Right renal cortex interstitium (tissue), 3 donors: ENCODE measurements at regions not wholly inside any gene's neighbourhood (a gene's known extent, or its start where the extent isn't known, plus 50 kb on each side); places are given as distances from the start of the nearest gene placed in this dataset.

Source experiments
- DNase-seq, 3 donors: peaks; one replicate each; pipeline ENCODE4 v3.0.0-alpha.2; 2013; ENCODE audit warnings: low read depth in 3 of 3, low spot score in 2 of 3

GRCh38 chr7:116417593-116418345 lies 81.8 kb upstream of the CAV2 start:
- no peak for DNase-seq

DNA sequence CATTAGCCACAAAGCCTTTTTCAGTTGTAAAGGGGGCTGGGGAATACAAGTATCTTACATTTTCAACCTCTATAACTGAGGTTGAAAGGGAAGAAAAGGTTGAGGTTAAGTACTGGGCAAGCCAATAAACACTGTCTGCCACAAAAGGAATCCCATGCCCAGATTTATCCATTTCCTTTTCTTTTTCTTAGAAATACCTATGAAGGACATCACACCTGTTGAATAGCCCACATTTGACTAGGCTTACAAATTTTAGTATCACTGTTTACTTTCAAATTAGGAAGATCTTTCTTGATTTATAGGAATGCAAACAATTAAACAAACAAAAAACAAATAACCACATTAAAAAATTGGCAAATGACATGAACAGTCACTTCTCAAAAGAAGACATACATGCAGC lies 81.0 kb upstream of the CAV2 start:
- no peak for DNase-seq

DNA sequence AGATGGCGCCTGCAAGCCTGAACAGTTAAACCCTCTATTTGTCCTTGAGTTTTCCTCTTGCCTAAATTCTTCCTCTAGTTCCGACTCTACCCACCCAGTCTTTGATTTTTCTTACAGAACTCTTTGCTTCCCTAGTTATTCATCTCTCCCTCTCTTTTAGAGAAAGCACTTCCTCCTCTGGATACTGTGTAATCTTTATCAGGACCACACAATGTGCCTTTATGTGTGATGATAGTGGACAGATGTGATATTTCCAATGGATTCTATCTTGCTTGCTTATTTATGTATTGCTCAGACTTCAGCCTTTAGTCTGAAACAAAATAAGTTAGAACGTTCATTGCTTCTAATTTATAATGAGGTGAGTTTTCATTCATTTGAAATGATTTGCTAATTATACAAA lies 79.5 kb upstream of the CAV2 start:
- no peak for DNase-seq

DNA sequence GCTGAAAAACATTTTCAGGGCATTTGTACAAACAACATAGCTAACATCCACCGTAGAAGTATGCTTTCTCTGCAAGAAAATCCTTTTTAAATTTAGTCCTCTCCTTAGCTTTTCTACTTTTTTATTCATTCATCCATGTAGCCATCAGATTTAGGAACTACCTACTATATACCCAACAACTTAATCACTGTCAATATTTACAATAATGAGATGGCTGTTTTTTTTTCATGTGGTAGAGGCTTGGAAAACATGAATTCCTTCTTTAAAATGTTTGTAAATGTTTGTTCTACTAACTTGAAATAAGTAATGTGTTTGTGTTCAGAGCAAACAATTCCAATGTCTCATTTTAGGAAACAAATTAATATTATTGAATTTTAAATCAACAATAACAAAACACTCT lies 78.2 kb upstream of the CAV2 start:
- DNase-seq: no peak

DNA sequence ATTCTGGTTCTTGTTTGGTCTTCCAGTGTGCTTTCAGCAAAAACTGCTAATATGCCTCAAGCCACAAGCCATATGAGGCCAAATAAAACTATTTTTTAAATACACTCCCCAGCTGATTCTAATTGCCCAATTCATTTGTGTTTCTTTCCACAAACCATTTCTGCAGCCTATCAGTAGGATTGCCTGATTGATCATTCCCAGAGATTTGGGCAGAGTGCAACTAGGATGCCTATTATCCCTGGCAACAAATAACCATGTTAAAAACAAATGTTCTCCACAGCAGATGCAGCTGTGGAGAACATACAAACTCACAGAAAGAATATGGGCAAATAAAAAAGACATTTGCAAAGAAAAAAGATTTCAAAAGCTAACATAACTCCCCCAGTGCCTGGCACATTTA lies 76.9 kb upstream of the CAV2 start:
- no peak for DNase-seq

DNA sequence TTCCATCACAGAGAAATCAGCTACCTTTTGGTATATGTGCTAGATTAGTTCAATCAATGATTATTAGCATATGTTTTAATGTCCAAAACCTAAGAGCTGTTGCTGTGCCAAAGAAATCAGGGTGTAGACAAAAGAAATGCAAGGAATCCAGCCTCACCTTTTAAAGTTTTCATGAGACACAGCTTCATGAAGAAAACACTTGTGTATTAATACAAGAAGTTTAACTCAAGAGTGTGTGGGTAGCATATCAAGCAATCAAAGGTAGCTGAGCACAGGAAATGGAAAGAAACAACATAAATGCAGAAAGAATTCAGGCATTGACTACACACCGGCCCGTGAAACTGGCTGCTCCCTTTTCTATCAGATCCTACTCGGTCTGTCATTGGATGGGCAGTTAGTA lies 76.0 kb upstream of the CAV2 start:
- DNase-seq: no peak

DNA sequence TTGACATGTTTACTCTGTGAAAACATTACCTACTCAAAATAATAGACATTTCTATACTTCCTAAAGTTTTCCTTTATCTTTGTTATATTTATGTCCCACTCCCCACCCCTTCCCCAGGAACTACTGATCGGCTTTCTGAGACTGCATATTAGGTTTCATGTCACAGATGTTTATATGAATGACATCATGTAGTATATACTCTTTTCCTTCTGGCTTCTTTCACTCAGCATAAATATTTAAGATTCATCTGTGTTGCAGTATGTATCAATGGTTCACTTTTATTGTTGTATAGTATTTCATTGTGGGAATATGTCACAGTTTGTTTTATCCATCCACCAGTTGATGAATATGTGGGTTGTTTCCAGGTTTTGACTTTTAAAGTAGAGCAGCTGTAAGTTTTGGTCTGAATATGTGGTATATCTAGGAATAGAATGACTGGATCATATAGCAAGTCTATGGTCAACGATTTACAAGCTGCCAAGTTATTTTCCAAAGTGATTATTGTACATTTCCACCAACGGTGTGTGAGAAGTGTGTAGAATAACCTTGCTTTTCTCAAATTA lies 73.8 kb upstream of the CAV2 start:
- no peak for DNase-seq

GRCh38 chr7:116426428-116427156 lies 72.9 kb upstream of the CAV2 start:
- no peak for DNase-seq

DNA sequence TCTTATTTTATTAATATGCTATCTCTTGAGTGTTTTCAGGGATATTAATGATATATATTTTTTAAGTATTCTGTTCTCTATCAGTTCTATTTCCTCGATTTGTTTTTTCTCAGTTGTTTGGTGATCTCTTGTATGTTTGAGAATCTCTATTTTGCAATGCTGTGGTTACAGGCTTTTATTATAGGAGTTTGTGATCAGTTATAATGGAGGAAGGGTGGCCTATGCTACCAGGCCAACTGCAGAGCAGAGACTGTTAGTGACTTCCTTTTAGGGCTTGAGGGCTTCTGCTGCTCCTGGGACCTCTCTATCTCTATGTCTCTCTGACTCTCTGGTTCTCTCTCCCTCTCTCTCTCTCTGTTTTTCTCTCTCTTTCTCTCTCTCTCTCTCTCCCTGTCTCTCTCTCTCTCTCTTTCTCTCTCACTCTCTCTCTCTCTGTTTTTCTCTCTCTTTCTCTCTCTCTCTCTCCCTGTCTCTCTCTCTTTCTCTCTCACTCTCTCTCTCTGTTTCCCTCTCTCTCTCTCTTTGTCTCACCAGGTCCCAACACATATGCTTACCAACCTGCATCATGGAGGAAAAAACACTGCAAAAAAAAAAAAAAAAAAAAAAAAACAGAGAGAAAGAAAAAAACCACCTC lies 69.4 kb upstream of the CAV2 start:
- no peak for DNase-seq

GRCh38 chr7:116431787-116432526 lies 67.6 kb upstream of the CAV2 start:
- DNase-seq: no peak

DNA sequence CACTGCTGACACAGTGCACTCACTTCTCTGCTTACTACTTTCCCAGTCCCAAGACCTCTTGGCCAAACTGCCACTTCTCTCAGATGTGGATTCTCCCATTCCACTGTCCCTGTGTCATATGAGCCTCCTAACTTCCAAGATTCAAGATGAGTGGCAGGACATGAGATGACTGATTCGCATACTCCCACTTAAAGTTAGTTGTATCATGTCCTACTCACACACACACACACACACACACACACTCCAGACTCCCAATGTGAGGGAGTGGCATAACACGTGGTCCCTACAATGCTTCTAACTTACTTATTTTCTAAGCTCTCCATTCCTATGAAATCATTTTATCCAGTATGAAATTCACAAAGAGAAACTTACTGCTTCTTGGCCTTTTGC lies 67.0 kb upstream of the CAV2 start:
- DNase-seq: no peak

DNA sequence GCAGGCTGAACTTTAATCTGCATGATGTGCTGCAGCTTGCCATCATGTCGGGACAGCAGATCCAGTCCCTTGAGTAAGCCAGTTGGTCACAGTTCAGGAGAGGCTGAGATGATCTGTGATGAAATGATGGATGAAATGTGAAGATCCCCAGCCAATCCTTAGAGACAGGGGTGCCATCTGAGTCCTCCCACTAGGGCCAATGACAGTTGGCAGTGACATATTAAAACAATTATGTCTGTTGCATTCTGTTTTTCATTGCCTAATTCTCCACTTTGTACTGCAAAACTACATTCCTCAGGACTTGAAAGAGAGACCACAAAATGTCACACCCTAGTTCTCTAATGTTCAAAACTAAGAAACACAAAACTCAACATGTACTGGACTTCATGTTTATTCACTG lies 66.3 kb upstream of the CAV2 start:
- DNase-seq: no peak

DNA sequence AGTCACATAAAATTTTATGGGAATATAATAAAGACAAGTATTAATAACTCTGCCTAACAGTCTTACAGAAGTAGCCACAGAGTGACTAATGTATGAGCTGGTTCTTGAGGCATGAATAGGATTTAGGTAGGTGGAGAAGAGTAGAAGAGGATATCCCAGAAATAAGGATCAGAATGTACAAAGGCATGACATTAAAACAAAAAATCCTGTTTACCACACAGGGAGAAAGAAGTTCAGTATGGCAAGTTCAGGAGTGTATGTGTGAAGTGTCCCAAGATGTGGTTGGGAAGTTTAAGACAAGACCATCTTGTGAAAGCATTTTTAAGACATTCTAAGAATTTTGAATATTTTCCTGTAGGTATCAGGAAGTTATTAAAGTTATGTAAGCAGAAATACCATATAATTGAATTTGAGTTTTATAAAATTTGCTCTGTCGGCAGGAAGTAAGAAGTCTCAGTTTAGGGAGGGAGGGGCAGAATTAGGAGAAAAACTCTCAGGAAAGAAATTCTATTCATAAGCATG lies 64.7 kb upstream of the CAV2 start:
- no peak for DNase-seq

GRCh38 chr7:116436305-116436826 lies 63.2 kb upstream of the CAV2 start:
- DNase-seq: no peak

GRCh38 chr7:116438267-116438666 lies 61.3 kb upstream of the CAV2 start:
- DNase-seq: no peak

DNA sequence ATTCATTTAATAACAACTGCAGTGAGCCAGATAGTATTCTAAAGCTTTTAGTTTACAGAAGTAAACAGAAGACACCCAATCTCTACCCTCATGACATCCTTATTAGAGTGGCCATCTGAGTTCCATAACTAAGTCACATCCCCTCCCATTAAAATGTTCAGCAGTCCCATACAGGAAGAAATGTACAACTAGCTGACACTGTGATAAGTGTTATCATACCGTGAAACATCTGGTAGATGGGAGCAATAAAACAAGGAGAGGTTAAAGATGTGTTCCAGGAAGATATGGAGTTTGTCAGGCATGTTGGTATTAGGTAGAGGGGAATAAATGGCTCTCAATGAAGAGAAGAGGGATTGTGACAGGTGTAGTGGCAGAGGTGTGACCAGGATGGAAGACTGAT lies 60.5 kb upstream of the CAV2 start:
- DNase-seq: no peak

- no peak for DNase-seq
Measured at GRCh38 chr7:116439841-116440549, 59.5 kb upstream of the CAV2 start.

DNA sequence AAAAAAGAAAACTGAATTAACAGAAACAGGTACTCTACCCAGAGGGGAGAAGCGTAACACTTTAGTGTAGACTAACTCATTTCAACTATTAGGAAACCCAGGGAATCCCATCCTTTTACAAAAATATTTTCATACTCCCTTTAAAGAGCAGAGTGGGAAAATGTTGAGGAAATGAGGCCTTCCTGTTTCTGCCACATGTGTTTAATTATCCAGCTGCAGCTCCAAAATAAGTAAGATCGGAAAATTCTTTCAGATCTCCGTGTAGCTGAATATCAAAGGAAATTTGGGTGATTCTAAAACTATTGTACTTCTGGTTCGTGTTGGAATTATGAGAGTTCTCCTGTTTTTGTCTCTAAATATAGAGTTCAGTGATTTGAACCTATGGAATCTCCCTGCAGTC lies 58.0 kb upstream of the CAV2 start:
- no peak for DNase-seq

GRCh38 chr7:116443101-116443523 lies 56.4 kb upstream of the CAV2 start:
- DNase-seq: no peak

- no peak for DNase-seq
Measured at GRCh38 chr7:116443646-116444045, 55.9 kb upstream of the CAV2 start.
